Transverse colon (tissue), 4 donors: ENCODE measurements at regions not wholly inside any gene's neighbourhood (a gene's known extent, or its start where the extent isn't known, plus 50 kb on each side); places are given as distances from the start of the nearest gene placed in this dataset.
A peak's percentile ranks its signal among the peaks of the same experiment; 100 is the strongest.

Source experiments
- CTCF ChIP-seq, 5 experiments: fragments of 200-600 bp in 3 of 5; fragments of 450-650 bp in 2 of 5; sonication (generic) in 3 of 5; IDR thresholded peaks; 1 replicate in 2 of 5; 2 replicates in 3 of 5; pipeline ENCODE4 v1.5.1; 2016 to 2017; ENCODE audit warnings: antibody characterized with exemption in 5 of 5, inconsistent platforms in 3 of 5, mild to moderate bottlenecking in 2 of 5, moderate library complexity in 1 of 5
- POLR2A ChIP-seq: fragments of 450-650 bp; IDR thresholded peaks from one replicate; pipeline ENCODE4 v1.6.1; 2016; ENCODE audit warnings: antibody characterized with exemption, mild to moderate bottlenecking, moderate library complexity
- POLR2AphosphoS5 ChIP-seq, 3 donors: sonication (generic); formaldehyde crosslinking; IDR thresholded peaks; one replicate each; pipeline ENCODE4 v1.6.1; 2016; ENCODE audit warnings: antibody characterized with exemption in 3 of 3

GRCh38 chr10:62916141-62916603, 100.0 kb upstream of the EGR2 start:
- no peak for TF ChIP-seq CTCF (IDR thresholded peaks at IDR 0.05)
- peak in 2 of 3 donors; percentile 15 to 40 for TF ChIP-seq POLR2AphosphoS5 (IDR thresholded peaks at IDR 0.05)
- no peak for TF ChIP-seq POLR2A
